ENCODE measurements at regions not wholly inside any gene's neighbourhood (a gene's known extent, or its start where the extent isn't known, plus 50 kb on each side); places are given as distances from the start of the nearest gene placed in this dataset.

DNA sequence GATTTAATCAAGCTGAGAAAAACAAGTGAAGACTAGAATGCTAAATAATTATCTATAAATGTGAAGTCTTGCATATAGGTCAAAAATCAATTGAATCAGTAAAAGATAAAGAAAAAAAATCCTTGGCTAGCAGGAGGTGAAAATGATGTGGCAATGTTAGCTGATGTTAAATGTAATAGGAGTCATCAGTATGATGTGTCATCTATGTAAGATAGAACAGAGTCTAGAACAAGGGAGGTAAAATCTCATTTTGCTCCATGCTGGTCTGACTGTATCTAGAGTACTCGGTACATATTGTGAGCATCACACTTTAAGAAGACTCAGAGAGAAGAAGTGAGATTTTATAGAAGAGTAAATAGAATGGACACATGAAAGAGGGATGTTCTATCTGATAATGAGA is 721.2 kb downstream of the ETS1 start:
- no peak overlapping the region for H3K4me3 Mint-ChIP-seq
- Histone ChIP-seq H3K36me3 (replicated peaks in 1 of 2; ENCODE audit: control extremely low read depth in 1 of 2, control insufficient read depth in 1 of 2, extremely low read depth in 1 of 2, insufficient read depth in 2 of 2, low read length in 1 of 2) (no peaks in the 10 kb centered on the region), H3K9ac (ENCODE audit: low read length) (no peak overlapping the region), H3K27me3 (replicated peaks in 1 of 4; ENCODE audit: control extremely low read depth in 1 of 4, control insufficient read depth in 3 of 4, insufficient read depth in 4 of 4, low read length in 3 of 4) (no peaks in the 10 kb centered on the region), H3K4me2 (replicated peaks; ENCODE audit: low read depth, low read length, poor library complexity, severe bottlenecking) (no peak overlapping the region), H3K27ac (ENCODE audit: low read length in 2 of 2) (no peak overlapping the region), H3K4me1 (ENCODE audit: control insufficient read depth in 2 of 2, insufficient read depth in 2 of 2, low read length in 2 of 2) (no peaks in the 10 kb centered on the region), H3K4me3 (ENCODE audit: control extremely low read depth in 1 of 5, extremely low read depth in 1 of 5, insufficient read depth in 1 of 5, low read depth in 2 of 5, low read length in 4 of 5) (no peak overlapping the region), H2AFZ (ENCODE audit: insufficient read depth, low read depth, low read length, poor library complexity, severe bottlenecking) (no peak overlapping the region), H3K79me2 (ENCODE audit: control insufficient read depth, insufficient read depth, low read length) (no peaks in the 10 kb centered on the region), H4K20me1 (ENCODE audit: control insufficient read depth, insufficient read depth, low read length, poor library complexity, severe bottlenecking) (no peaks in the 10 kb centered on the region), H3K9me3 (ENCODE audit: control extremely low read depth in 1 of 3, control insufficient read depth in 2 of 3, insufficient read depth in 1 of 3, low read length in 2 of 3) (peaks cover 0 to 1% (median 0%) of the 10 kb centered on the region in 3 donors)
- no peak for DNase-seq
- H3K27me3 Mint-ChIP-seq = no peaks in the 10 kb centered on the region
- ChIA-PET POLR2A (no interaction called here), CTCF (no interaction called here)
- H3K9me3 Mint-ChIP-seq (ENCODE audit: insufficient read depth) = no peaks in the 10 kb centered on the region
- no peaks in the 10 kb centered on the region for H3K4me1 Mint-ChIP-seq
- intact Hi-C loops (cut with micrococcal nuclease) = no loop called here
- no peak for ATAC-seq (ENCODE audit: low read depth)
- TF ChIP-seq, protein P1, sequence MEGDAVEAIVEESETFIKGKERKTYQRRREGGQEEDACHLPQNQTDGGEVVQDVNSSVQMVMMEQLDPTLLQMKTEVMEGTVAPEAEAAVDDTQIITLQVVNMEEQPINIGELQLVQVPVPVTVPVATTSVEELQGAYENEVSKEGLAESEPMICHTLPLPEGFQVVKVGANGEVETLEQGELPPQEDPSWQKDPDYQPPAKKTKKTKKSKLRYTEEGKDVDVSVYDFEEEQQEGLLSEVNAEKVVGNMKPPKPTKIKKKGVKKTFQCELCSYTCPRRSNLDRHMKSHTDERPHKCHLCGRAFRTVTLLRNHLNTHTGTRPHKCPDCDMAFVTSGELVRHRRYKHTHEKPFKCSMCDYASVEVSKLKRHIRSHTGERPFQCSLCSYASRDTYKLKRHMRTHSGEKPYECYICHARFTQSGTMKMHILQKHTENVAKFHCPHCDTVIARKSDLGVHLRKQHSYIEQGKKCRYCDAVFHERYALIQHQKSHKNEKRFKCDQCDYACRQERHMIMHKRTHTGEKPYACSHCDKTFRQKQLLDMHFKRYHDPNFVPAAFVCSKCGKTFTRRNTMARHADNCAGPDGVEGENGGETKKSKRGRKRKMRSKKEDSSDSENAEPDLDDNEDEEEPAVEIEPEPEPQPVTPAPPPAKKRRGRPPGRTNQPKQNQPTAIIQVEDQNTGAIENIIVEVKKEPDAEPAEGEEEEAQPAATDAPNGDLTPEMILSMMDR (IDR thresholded peaks at IDR 0.05) = no peak
- TF ChIP-seq EZH2 (IDR thresholded peaks at IDR 0.05; ENCODE audit: borderline replicate concordance, insufficient read depth, low read depth, low read length, poor library complexity, severe bottlenecking) = no peak
- no peak overlapping the region for H3K27ac Mint-ChIP-seq
- WGBS (ENCODE audit: insufficient coverage) = no CpG with 5 or more reads among the region's 1 CpG

- Histone ChIP-seq H3K79me2 (ENCODE audit: control insufficient read depth, insufficient read depth, low read length) (no peaks in the 10 kb centered on the region), H3K4me1 (ENCODE audit: control insufficient read depth in 2 of 2, insufficient read depth in 2 of 2, low read length in 2 of 2) (no peaks in the 10 kb centered on the region), H3K9ac (ENCODE audit: low read length) (no peak overlapping the region), H3K36me3 (replicated peaks in 1 of 2; ENCODE audit: control extremely low read depth in 1 of 2, control insufficient read depth in 1 of 2, extremely low read depth in 1 of 2, insufficient read depth in 2 of 2, low read length in 1 of 2) (no peaks in the 10 kb centered on the region), H3K27ac (ENCODE audit: low read length in 2 of 2) (no peak overlapping the region), H3K4me2 (replicated peaks; ENCODE audit: low read depth, low read length, poor library complexity, severe bottlenecking) (no peak overlapping the region), H3K4me3 (ENCODE audit: control extremely low read depth in 1 of 5, extremely low read depth in 1 of 5, insufficient read depth in 1 of 5, low read depth in 2 of 5, low read length in 4 of 5) (no peak overlapping the region), H2AFZ (ENCODE audit: insufficient read depth, low read depth, low read length, poor library complexity, severe bottlenecking) (no peak overlapping the region), H3K27me3 (replicated peaks in 1 of 4; ENCODE audit: control extremely low read depth in 1 of 4, control insufficient read depth in 3 of 4, insufficient read depth in 4 of 4, low read length in 3 of 4) (no peaks in the 10 kb centered on the region), H3K9me3 (ENCODE audit: control extremely low read depth in 1 of 3, control insufficient read depth in 2 of 3, insufficient read depth in 1 of 3, low read length in 2 of 3) (peaks cover 0 to 1% (median 0%) of the 10 kb centered on the region in 3 donors), H4K20me1 (ENCODE audit: control insufficient read depth, insufficient read depth, low read length, poor library complexity, severe bottlenecking) (no peaks in the 10 kb centered on the region)
- ChIA-PET POLR2A (no interaction called here), CTCF (no interaction called here)
- no peaks in the 10 kb centered on the region for H3K4me1 Mint-ChIP-seq
- H3K27ac Mint-ChIP-seq = no peak overlapping the region
- ATAC-seq (ENCODE audit: low read depth) (no peak), DNase-seq (no peak)
- no peak for TF ChIP-seq EZH2 (IDR thresholded peaks at IDR 0.05; ENCODE audit: borderline replicate concordance, insufficient read depth, low read depth, low read length, poor library complexity, severe bottlenecking)
- TF ChIP-seq, protein P1 (IDR thresholded peaks at IDR 0.05) = no peak
- no CpG with 5 or more reads among the region's 2 CpGs for WGBS (ENCODE audit: insufficient coverage)
- H3K4me3 Mint-ChIP-seq = no peak overlapping the region
- intact Hi-C loops (cut with micrococcal nuclease) = no loop called here
- no peaks in the 10 kb centered on the region for H3K9me3 Mint-ChIP-seq (ENCODE audit: insufficient read depth)
- H3K27me3 Mint-ChIP-seq = no peaks in the 10 kb centered on the region
These were observed 722.5 kb downstream of the ETS1 start for GRCh38 chr11:127864861-127865260.

Data from B cell (primary cell).